ENCODE measurements at regions not wholly inside any gene's neighbourhood (a gene's known extent, or its start where the extent isn't known, plus 50 kb on each side); places are given as distances from the start of the nearest gene placed in this dataset.

- TF ChIP-seq CTCF (IDR thresholded peaks at IDR 0.05; ENCODE audit: low read length) (no peak), EZH2 (optimal IDR thresholded peaks at IDR 0.05; ENCODE audit: low read depth, low read length) (no peak)
These were observed 1540.3 kb downstream of the CDH11 start for GRCh38 chr16:63581570-63581969.
